HK-2 (cell line): ENCODE measurements at regions not wholly inside any gene's neighbourhood (a gene's known extent, or its start where the extent isn't known, plus 50 kb on each side); places are given as distances from the start of the nearest gene placed in this dataset.
"Not testable (repeated sequence)": the region's sequence is repeated elsewhere in the genome, so short reads cannot be mapped to it uniquely, and the experiment has no call there.

Experiments
- DNase-seq: peaks from one replicate; pipeline ENCODE4 v3.0.0-alpha.2; 2018; ENCODE audit not compliant: unreplicated experiment

GRCh38 chr7:132030086-132030568 is 473.7 kb upstream of the PODXL start:
- no peak for DNase-seq

GRCh38 chr7:132029369-132030085 is 473.1 kb upstream of the PODXL start:
- DNase-seq, result no peak

GRCh38 chr7:132028144-132028920 is 471.9 kb upstream of the PODXL start:
- no peak for DNase-seq

- DNase-seq, result no peak
These were observed 467.9 kb upstream of the PODXL start for GRCh38 chr7:132024290-132024689.

GRCh38 chr7:132023466-132023865 is 467.0 kb upstream of the PODXL start:
- DNase-seq, result no peak

GRCh38 chr7:132022188-132022587 is 465.8 kb upstream of the PODXL start:
- DNase-seq, result no peak

- DNase-seq, result no peak
These were observed 463.3 kb upstream of the PODXL start for GRCh38 chr7:132019703-132020102.

- DNase-seq, result no peak
These were observed 453.4 kb upstream of the PODXL start for GRCh38 chr7:132009778-132010177.

GRCh38 chr7:132004529-132004928 is 448.1 kb upstream of the PODXL start:
- no peak for DNase-seq

GRCh38 chr7:132002343-132002968 is 446.0 kb upstream of the PODXL start:
- no peak for DNase-seq

GRCh38 chr7:132001146-132001545 is 444.7 kb upstream of the PODXL start:
- DNase-seq, result no peak

GRCh38 chr7:131999193-131999592 is 442.8 kb upstream of the PODXL start:
- DNase-seq, result no peak

GRCh38 chr7:131995324-131995723 is 438.9 kb upstream of the PODXL start:
- DNase-seq, result no peak

- DNase-seq, result not testable (repeated sequence)
These were observed 424.6 kb upstream of the PODXL start for GRCh38 chr7:131981069-131981468.

GRCh38 chr7:131978118-131978517 is 421.7 kb upstream of the PODXL start:
- not testable (repeated sequence) for DNase-seq

GRCh38 chr7:131976411-131976810 is 420.0 kb upstream of the PODXL start:
- DNase-seq, result no peak

GRCh38 chr7:131974671-131975070 is 418.2 kb upstream of the PODXL start:
- DNase-seq, result no peak

GRCh38 chr7:131972251-131972650 is 415.8 kb upstream of the PODXL start:
- no peak for DNase-seq

GRCh38 chr7:131970602-131971001 is 414.2 kb upstream of the PODXL start:
- DNase-seq, result no peak

GRCh38 chr7:131969560-131969959 is 413.1 kb upstream of the PODXL start:
- DNase-seq, result no peak

- DNase-seq, result no peak
These were observed 410.8 kb upstream of the PODXL start for GRCh38 chr7:131967216-131967730.

- no peak for DNase-seq
These were observed 407.8 kb upstream of the PODXL start for GRCh38 chr7:131964203-131964602.
